Gastroesophageal sphincter (tissue), 3 donors: ENCODE measurements at regions not wholly inside any gene's neighbourhood (a gene's known extent, or its start where the extent isn't known, plus 50 kb on each side); places are given as distances from the start of the nearest gene placed in this dataset.

Experiments
- EP300 ChIP-seq: sonication (generic); formaldehyde crosslinking; IDR thresholded peaks from one replicate; pipeline ENCODE4 v1.6.1; 2017; ENCODE audit warnings: antibody characterized with exemption, mild to moderate bottlenecking
- POLR2A ChIP-seq, 2 donors: fragments of 450-650 bp; IDR thresholded peaks; one replicate each; pipeline ENCODE4 v1.6.1; 2017; ENCODE audit warnings: antibody characterized with exemption in 2 of 2, mild to moderate bottlenecking in 2 of 2, moderate library complexity in 1 of 2
- POLR2AphosphoS5 ChIP-seq: sonication (generic); formaldehyde crosslinking; IDR thresholded peaks from one replicate; pipeline ENCODE4 v1.6.1; 2017; ENCODE audit warnings: antibody characterized with exemption
- TF ChIP-seq, protein P1 (sequence below), 4 experiments: fragments of 200-600 bp in 2 of 4; fragments of 450-650 bp in 2 of 4; sonication (generic) in 1 of 4; IDR thresholded peaks; one replicate each; pipeline ENCODE4 v1.5.1; 2017 to 2019; ENCODE audit warnings: antibody characterized with exemption in 4 of 4, mild to moderate bottlenecking in 2 of 4, moderate library complexity in 2 of 4

DNA sequence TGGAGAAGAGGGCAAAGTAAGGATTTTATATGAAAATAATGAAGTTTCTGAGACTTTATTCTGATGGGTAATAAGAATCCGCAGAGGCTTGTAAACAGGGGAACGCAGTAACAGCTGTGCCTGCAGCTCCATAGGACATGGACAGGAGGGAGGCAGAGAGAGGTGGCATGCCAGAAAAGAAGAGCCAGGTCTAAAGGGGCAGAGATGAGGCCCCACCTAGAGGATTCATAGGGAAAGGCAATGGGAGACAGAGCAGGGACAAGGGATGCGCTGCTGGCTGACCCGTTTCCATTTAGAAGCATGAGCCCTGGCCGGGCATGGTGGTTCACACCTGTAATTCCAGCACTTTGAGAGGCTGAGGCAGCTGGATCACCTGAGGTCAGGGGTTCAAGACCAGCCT, 340.3 kb upstream of the CDH5 start:
- TF ChIP-seq POLR2A (IDR thresholded peaks at IDR 0.05) = no peak
- TF ChIP-seq, protein P1, sequence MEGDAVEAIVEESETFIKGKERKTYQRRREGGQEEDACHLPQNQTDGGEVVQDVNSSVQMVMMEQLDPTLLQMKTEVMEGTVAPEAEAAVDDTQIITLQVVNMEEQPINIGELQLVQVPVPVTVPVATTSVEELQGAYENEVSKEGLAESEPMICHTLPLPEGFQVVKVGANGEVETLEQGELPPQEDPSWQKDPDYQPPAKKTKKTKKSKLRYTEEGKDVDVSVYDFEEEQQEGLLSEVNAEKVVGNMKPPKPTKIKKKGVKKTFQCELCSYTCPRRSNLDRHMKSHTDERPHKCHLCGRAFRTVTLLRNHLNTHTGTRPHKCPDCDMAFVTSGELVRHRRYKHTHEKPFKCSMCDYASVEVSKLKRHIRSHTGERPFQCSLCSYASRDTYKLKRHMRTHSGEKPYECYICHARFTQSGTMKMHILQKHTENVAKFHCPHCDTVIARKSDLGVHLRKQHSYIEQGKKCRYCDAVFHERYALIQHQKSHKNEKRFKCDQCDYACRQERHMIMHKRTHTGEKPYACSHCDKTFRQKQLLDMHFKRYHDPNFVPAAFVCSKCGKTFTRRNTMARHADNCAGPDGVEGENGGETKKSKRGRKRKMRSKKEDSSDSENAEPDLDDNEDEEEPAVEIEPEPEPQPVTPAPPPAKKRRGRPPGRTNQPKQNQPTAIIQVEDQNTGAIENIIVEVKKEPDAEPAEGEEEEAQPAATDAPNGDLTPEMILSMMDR (IDR thresholded peaks at IDR 0.05) = no peak
- no peak for TF ChIP-seq POLR2AphosphoS5
- TF ChIP-seq EP300 = no peak
